ENCODE measurements at regions not wholly inside any gene's neighbourhood (a gene's known extent, or its start where the extent isn't known, plus 50 kb on each side); places are given as distances from the start of the nearest gene placed in this dataset.
A peak's percentile ranks its signal among the peaks of the same experiment; 100 is the strongest.

DNA sequence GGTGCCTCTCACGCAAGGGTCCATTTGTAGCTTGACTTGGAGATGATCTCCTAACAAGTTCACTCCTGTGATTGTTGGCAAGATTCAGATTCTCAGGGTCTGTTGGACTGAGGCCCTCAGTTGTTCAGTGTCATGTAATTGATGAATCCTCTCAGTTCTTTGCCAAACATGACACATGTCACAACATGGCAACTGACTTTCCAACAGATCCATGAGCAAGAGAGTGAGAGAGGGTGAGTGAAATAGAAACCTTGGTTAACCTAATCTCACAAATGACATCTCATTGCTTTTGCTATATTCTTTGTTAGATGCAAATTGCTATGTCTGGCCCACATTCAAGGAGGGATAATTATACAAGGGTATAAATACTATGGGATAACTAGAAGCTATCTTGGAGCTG is 231.0 kb upstream of the PCDH10 start:
- Histone ChIP-seq H3K4me1 (ENCODE audit: insufficient read depth, low read length, severe bottlenecking) (no peaks in the 10 kb centered on the region), H3K9ac (ENCODE audit: low read length) (no peak overlapping the region), H3K9me2 (ENCODE audit: low read depth, low read length) (no peaks in the 10 kb centered on the region), H3K4me3 (ENCODE audit: low read depth, low read length, poor library complexity, severe bottlenecking) (no peak overlapping the region), H3K27ac (ENCODE audit: low read depth, low read length, poor library complexity, severe bottlenecking) (no peak overlapping the region), H4K20me1 (ENCODE audit: insufficient read depth, low read length) (no peaks in the 10 kb centered on the region), H3K79me2 (ENCODE audit: insufficient read depth, low read length) (no peaks in the 10 kb centered on the region), H3F3A (ENCODE audit: insufficient read depth, low read length) (no peaks in the 10 kb centered on the region), H3K36me3 (ENCODE audit: insufficient read depth, low read length) (no peaks in the 10 kb centered on the region), H3K9me3 (ENCODE audit: low read length) (no peaks in the 10 kb centered on the region), H3K4me2 (ENCODE audit: low read length) (no peak overlapping the region), H2AFZ (ENCODE audit: low read length) (no peak overlapping the region), H3K27me3 (ENCODE audit: insufficient read depth, low read length) (no peaks in the 10 kb centered on the region)
- no peak for TF ChIP-seq EZH2 (IDR thresholded peaks at IDR 0.05; ENCODE audit: borderline replicate concordance, low read length)
- no peak for TF ChIP-seq CTCF (IDR thresholded peaks at IDR 0.05; ENCODE audit: low read length)

DNA sequence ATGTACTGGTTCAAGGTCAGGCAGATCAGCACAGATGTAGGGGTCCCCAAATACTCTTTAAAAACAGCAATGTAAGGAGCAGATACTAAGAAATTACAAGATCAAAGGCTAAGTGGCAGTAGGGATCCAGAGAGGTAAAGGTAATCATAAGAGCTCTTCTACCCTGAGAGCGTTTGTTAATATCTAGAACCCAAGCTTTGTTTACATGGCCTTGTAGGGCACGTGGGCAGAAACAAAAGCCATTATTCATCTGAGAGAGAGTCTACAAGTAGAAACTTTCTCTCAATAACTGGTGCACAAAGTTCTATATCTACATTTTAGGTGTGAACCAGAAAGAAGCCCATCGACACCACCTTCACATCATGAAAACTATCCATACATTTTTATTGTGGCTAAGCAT is 225.6 kb upstream of the PCDH10 start:
- H3K9me2 ChIP-seq (ENCODE audit: low read depth, low read length): no peaks in the 10 kb centered on the region

GRCh38 chr4:132934911-132935310 is 214.2 kb upstream of the PCDH10 start:
- H4K20me1 ChIP-seq (ENCODE audit: insufficient read depth, low read length): no peaks in the 10 kb centered on the region
- H3K9ac ChIP-seq (ENCODE audit: low read length): no peak overlapping the region
- H3K27me3 ChIP-seq (ENCODE audit: insufficient read depth, low read length): no peaks in the 10 kb centered on the region
- H3K27ac ChIP-seq (ENCODE audit: low read depth, low read length, poor library complexity, severe bottlenecking): no peak overlapping the region
- 0 out of 2 replicates have a peak, but pooled peaks cover 3% of the 10 kb centered on the region for H3K9me3 ChIP-seq (ENCODE audit: low read length)
- H3K4me2 ChIP-seq (ENCODE audit: low read length): no peak overlapping the region
- TF ChIP-seq CTCF (IDR thresholded peaks at IDR 0.05; ENCODE audit: low read length): no peak
- no peak for TF ChIP-seq EZH2 (IDR thresholded peaks at IDR 0.05; ENCODE audit: borderline replicate concordance, low read length)
- H3K36me3 ChIP-seq (ENCODE audit: insufficient read depth, low read length): no peaks in the 10 kb centered on the region
- no peak overlapping the region for H2AFZ ChIP-seq (ENCODE audit: low read length)
- no peaks in the 10 kb centered on the region for H3F3A ChIP-seq (ENCODE audit: insufficient read depth, low read length)
- no peaks in the 10 kb centered on the region for H3K9me2 ChIP-seq (ENCODE audit: low read depth, low read length)
- no peak overlapping the region for H3K4me3 ChIP-seq (ENCODE audit: low read depth, low read length, poor library complexity, severe bottlenecking)
- no peaks in the 10 kb centered on the region for H3K79me2 ChIP-seq (ENCODE audit: insufficient read depth, low read length)
- no peaks in the 10 kb centered on the region for H3K4me1 ChIP-seq (ENCODE audit: insufficient read depth, low read length, severe bottlenecking)

More for the DNA sequence above, 225.6 kb upstream of the PCDH10 start:
- H3K36me3 ChIP-seq (ENCODE audit: insufficient read depth, low read length): no peaks in the 10 kb centered on the region
- no peak overlapping the region; the same call in 1 of the 2 replicates for H3K4me2 ChIP-seq (ENCODE audit: low read length)
- TF ChIP-seq EZH2 (IDR thresholded peaks at IDR 0.05; ENCODE audit: borderline replicate concordance, low read length): no peak
- no peak for TF ChIP-seq CTCF (IDR thresholded peaks at IDR 0.05; ENCODE audit: low read length)
- no peak overlapping the region for H3K4me3 ChIP-seq (ENCODE audit: low read depth, low read length, poor library complexity, severe bottlenecking)
- H3K9me3 ChIP-seq (ENCODE audit: low read length): no peaks in the 10 kb centered on the region
- no peak overlapping the region for H3K27ac ChIP-seq (ENCODE audit: low read depth, low read length, poor library complexity, severe bottlenecking)
- H3K9ac ChIP-seq (ENCODE audit: low read length): no peak overlapping the region
- H3K27me3 ChIP-seq (ENCODE audit: insufficient read depth, low read length): no peaks in the 10 kb centered on the region
- peak overlapping the region; percentile 92 for H2AFZ ChIP-seq (ENCODE audit: low read length)
- no peaks in the 10 kb centered on the region for H4K20me1 ChIP-seq (ENCODE audit: insufficient read depth, low read length)
- no peaks in the 10 kb centered on the region for H3F3A ChIP-seq (ENCODE audit: insufficient read depth, low read length)
- H3K79me2 ChIP-seq (ENCODE audit: insufficient read depth, low read length): no peaks in the 10 kb centered on the region
- H3K4me1 ChIP-seq (ENCODE audit: insufficient read depth, low read length, severe bottlenecking): peaks cover 7% of the 10 kb centered on the region
